Activated CD8-positive, alpha-beta T cell treated with anti-CD3 and anti-CD28 coated beads for 36 hours (primary cell): ENCODE measurements at regions not wholly inside any gene's neighbourhood (a gene's known extent, or its start where the extent isn't known, plus 50 kb on each side); places are given as distances from the start of the nearest gene placed in this dataset.

Source experiments
- ATAC-seq: fragments of 200-7000 bp; cut with Tn5 transposase; one replicate; pipeline ENCODE4 v1.10.0; 2021; ENCODE audit warnings: mild to moderate bottlenecking, moderate library complexity
- CTCF ChIA-PET: fragments of 350-600 bp; sonication (Branson Sonifier 250); formaldehyde crosslinking; loops from one replicate; lab custom pipeline; 2021; ENCODE audit warnings: antibody characterized with exemption; lab: Charles Lee
- POLR2A ChIA-PET: fragments of 350-600 bp; sonication (Branson Sonifier 250); formaldehyde crosslinking; loops from one replicate; lab custom pipeline; 2021; ENCODE audit warnings: antibody characterized with exemption; lab: Charles Lee
- DNase-seq: peaks from one replicate; pipeline ENCODE4 v3.0.0-alpha.2; 2020
- H3K27ac Mint-ChIP-seq: one replicate; pipeline ENCODE4 v1.8.0; 2021; ENCODE audit warnings: mild to moderate bottlenecking, mixed read lengths
- H3K27me3 Mint-ChIP-seq: one replicate; pipeline ENCODE4 v1.8.0; 2021; ENCODE audit warnings: mixed read lengths
- H3K36me3 Mint-ChIP-seq: one replicate; pipeline ENCODE4 v1.8.0; 2021; ENCODE audit warnings: low read depth, mixed read lengths
- H3K4me1 Mint-ChIP-seq: one replicate; pipeline ENCODE4 v1.8.0; 2021; ENCODE audit warnings: low read depth, mixed read lengths
- H3K4me3 Mint-ChIP-seq: one replicate; pipeline ENCODE4 v1.8.0; 2021; ENCODE audit warnings: mild to moderate bottlenecking, moderate library complexity, mixed read lengths
- H3K9me3 Mint-ChIP-seq: one replicate; pipeline ENCODE4 v1.8.0; 2021; ENCODE audit warnings: mixed read lengths
- CTCF ChIP-seq: fragments of 200-600 bp; IDR thresholded peaks from one replicate; pipeline ENCODE4 v1.8.0; 2022; ENCODE audit warnings: antibody characterized with exemption, mild to moderate bottlenecking
- intact Hi-C: fragments of 100-400 bp; cut with micrococcal nuclease; formaldehyde crosslinking; loops from one replicate; pipeline ENCODE4 v1.10.0; 2022

GRCh38 chr21:23245255-23245654 lies 2247.0 kb downstream of the NCAM2 start:
- no peak overlapping the region for H3K27ac Mint-ChIP-seq
- DNase-seq (no peak), ATAC-seq (no peak)
- no peak for TF ChIP-seq CTCF
- H3K27me3 Mint-ChIP-seq, result no peaks in the 10 kb centered on the region
- H3K9me3 Mint-ChIP-seq, result peaks cover 2% of the 10 kb centered on the region
- no peaks in the 10 kb centered on the region for H3K36me3 Mint-ChIP-seq
- POLR2A ChIA-PET, result no interaction called here
- H3K4me1 Mint-ChIP-seq, result no peaks in the 10 kb centered on the region
- H3K4me3 Mint-ChIP-seq, result no peak overlapping the region
- intact Hi-C loops, result no loop called here
- CTCF ChIA-PET, result no interaction called here

- H3K4me3 Mint-ChIP-seq, result no peak overlapping the region
- CTCF ChIA-PET, result no interaction called here
- H3K27ac Mint-ChIP-seq, result no peak overlapping the region
- no peaks in the 10 kb centered on the region for H3K36me3 Mint-ChIP-seq
- no peaks in the 10 kb centered on the region for H3K27me3 Mint-ChIP-seq
- POLR2A ChIA-PET, result no interaction called here
- no peak for DNase-seq
- no peaks in the 10 kb centered on the region for H3K4me1 Mint-ChIP-seq
- no peak for ATAC-seq
- peaks cover 3% of the 10 kb centered on the region for H3K9me3 Mint-ChIP-seq
- intact Hi-C loops, result no loop called here
- no peak for TF ChIP-seq CTCF
These were observed 2225.7 kb downstream of the NCAM2 start for GRCh38 chr21:23223882-23224281.

- Mint-ChIP-seq H3K27ac (no peak overlapping the region), H3K36me3 (no peaks in the 10 kb centered on the region), H3K4me1 (no peaks in the 10 kb centered on the region), H3K4me3 (no peak overlapping the region), H3K27me3 (no peaks in the 10 kb centered on the region), H3K9me3 (peaks cover 6% of the 10 kb centered on the region)
- intact Hi-C loops, result no loop called here
- ChIA-PET POLR2A (no interaction called here), CTCF (no interaction called here)
- no peak for TF ChIP-seq CTCF
- ATAC-seq, result no peak
- no peak for DNase-seq
These were observed 2220.5 kb downstream of the NCAM2 start for GRCh38 chr21:23218667-23219066.

- no peak overlapping the region for H3K27ac Mint-ChIP-seq
- ATAC-seq, result no peak
- no peak overlapping the region for H3K4me3 Mint-ChIP-seq
- H3K9me3 Mint-ChIP-seq, result peaks cover 11% of the 10 kb centered on the region
- no peak for TF ChIP-seq CTCF
- intact Hi-C loops, result no loop called here
- POLR2A ChIA-PET, result no interaction called here
- H3K4me1 Mint-ChIP-seq, result no peaks in the 10 kb centered on the region
- DNase-seq, result no peak
- no peaks in the 10 kb centered on the region for H3K36me3 Mint-ChIP-seq
- CTCF ChIA-PET, result no interaction called here
- no peaks in the 10 kb centered on the region for H3K27me3 Mint-ChIP-seq
These were observed 2219.4 kb downstream of the NCAM2 start for GRCh38 chr21:23217597-23217996.

GRCh38 chr21:23215261-23215660 lies 2217.1 kb downstream of the NCAM2 start:
- ChIA-PET POLR2A (no interaction called here), CTCF (no interaction called here)
- Mint-ChIP-seq H3K4me1 (no peaks in the 10 kb centered on the region), H3K9me3 (peaks cover 15% of the 10 kb centered on the region), H3K4me3 (no peak overlapping the region), H3K36me3 (no peaks in the 10 kb centered on the region), H3K27me3 (no peaks in the 10 kb centered on the region), H3K27ac (no peak overlapping the region)
- DNase-seq (no peak), ATAC-seq (no peak)
- TF ChIP-seq CTCF, result no peak
- intact Hi-C loops, result no loop called here
